ENCODE measurements at regions not wholly inside any gene's neighbourhood (a gene's known extent, or its start where the extent isn't known, plus 50 kb on each side); places are given as distances from the start of the nearest gene placed in this dataset.

DNA sequence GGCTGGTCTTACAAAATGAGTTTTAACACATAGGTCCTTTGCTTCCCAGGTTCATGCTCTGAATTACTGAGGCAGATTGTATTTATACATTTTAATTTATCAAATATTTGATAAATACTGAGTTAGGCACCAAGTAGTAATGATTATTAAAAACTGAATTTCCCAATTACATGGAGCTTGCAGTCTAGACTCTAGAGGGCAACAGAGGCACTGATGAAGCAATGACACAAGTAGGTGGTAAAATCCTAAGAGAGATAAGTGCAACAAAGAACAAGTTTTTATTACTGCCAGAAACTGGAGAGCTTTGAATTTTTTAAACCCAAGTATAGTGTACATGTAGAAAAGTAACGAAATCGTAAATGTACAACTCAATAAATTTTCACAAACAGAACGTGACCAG, 406.2 kb upstream of the RARB start:
- DNase-seq = no peak

DNA sequence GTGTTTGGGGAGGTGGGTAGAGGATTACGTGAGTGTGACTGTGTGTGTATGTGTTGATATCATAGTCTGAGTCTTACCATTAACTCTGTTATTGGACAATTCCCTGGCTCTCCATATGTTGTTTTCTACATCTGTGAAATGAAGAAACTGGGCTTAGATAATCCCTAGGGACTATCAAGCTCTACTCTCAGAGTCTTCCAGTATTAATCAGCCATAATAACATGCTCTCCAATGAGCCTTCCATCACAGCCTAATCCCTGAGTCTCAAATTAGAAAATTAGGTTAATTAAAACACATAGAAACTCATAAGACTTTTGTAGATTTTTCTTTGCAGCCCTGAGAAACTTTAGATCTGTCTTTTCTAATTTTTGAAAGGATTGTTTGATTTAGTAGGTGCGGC, 404.2 kb upstream of the RARB start:
- no peak for DNase-seq

DNA sequence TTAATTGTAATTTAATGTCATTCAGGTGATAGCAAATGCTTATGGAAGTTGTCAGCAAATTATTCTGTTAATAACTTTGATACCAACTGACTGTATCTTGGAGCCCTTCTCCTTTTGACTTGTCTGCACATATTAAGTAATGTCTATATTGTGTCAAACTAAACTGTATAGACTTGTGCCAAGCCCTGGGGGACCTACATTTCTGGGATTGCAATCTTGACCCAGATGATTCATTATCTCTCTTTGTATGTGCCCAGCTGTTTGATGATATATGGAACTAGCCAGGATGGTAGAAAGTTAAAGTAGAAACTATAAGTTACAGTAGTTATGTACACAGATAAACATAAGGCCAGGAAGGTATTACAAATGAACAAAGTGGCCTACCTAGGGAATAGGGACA, 402.8 kb upstream of the RARB start:
- no peak for DNase-seq

DNA sequence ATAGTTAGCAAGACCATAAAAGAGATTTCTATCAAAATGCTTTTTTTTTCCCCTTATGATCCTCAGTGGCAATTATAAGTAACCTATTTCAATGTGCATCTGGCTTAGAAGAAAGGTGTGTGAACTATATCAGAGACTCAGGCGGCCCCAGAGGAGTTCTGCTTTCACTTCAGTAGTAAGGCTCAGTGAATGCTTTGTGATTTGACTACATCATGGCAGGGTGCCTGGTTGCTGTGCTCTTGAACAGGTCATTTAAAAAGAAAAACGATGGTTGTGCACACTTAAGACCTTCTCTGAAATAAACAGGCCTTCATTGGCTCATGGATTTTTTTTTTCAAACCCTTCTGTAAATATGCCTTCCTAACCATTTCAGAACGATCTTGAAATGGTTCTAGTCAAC, 400.4 kb upstream of the RARB start:
- DNase-seq = no peak

DNA sequence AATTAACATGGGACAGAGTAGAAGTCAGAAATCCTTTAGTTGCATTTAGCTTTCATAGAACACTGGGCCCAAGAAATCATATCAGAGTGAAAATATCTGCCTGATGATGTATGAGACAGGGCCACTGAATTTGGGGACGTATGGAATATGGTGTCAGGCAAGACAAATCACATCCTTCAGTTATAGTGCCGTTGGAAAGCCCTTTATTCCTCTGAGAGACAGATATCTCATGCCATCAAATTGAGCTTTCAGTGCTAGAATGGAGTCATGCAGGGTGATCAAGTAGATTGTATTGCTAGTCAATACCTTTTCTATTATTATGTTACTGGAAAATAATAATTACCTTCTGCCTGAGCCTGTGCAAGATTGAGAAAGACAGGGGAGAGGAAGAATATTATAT, 398.2 kb upstream of the RARB start:
- no peak for DNase-seq

DNA sequence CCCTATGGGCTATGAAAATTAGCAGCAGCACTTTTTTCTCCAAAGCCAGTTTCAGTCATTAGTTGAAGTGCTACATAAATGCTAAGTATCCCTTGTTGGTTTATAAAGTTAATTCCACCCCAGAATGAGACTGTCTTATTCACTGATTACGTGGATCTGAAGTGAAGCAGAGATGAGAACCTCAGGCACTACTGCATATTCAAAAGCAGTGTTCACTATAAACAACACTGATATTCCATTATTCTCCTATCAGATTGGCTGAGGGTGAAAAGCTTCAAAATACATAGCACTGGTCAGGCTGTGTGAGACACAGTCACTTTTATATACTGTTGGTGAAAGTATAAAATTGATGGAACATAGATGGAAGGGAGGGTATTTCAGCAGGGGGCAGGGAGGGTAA, 395.7 kb upstream of the RARB start:
- DNase-seq = no peak

DNA sequence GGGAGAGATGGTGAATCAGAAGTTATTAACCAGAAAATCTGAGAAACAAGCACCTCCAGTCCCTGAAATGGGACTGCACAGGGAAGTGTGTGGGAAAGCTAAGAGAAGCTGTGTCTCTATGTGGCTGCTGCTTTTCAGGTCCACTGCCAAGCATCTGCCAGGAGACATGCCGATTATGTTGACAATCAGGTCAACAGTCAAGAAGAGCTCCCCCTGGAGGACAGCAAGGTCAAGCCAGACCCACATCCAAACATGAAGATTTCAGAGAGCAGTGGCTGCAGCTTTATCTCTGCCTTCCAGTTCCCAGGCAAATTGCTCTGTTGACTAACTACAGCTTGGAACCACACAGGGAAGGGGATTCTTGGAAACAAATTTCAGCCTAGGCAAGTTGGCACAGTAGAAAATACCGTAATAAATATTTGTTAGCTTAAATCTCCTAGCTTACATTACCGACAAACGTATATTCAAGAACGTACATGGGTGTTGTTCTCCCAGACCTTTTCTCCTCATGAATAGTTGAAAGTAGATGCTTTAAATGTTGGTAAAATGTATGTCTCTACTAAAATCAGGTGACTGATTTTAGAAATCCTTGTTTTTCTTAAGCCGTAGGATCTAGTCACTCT, 394.5 kb upstream of the RARB start:
- DNase-seq = no peak

DNA sequence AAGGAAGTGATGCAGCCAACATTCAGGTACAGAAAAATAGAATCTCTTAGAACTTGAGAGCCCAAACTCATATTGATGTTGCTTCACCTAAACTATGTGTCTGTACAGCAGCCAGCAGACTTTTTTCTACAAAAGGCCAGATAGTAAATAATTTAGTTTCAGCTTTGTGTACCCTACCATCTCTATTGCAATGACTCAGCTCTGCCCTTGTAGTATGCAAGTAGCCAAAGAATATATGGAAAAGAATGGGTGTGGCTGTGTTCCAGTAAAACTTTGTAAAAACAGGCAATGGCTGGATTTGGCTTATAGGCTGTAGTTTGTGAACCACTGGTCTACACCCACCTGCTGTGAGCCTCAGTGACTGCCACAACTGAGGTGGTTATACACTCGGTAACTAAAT, 392.5 kb upstream of the RARB start:
- no peak for DNase-seq

DNA sequence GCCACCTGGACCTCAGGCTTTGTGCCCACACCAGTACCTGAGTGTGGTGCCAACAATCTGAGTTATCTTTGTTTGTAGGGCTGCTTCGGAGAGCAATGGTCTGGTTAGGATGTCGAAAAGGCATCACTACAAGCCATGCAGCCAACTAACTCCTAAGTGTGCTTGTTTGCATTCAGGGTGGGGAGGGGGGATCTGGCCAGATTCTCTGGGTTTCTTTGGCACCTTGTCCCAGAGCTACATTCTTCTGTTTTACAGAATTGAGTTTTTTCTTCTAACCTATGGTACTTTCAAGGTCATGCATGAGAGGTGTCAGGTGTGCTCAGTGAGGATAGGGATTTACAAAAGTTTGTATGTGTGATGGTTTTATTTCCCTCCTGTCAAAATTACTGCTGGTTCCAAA, 391.4 kb upstream of the RARB start:
- no peak for DNase-seq

DNA sequence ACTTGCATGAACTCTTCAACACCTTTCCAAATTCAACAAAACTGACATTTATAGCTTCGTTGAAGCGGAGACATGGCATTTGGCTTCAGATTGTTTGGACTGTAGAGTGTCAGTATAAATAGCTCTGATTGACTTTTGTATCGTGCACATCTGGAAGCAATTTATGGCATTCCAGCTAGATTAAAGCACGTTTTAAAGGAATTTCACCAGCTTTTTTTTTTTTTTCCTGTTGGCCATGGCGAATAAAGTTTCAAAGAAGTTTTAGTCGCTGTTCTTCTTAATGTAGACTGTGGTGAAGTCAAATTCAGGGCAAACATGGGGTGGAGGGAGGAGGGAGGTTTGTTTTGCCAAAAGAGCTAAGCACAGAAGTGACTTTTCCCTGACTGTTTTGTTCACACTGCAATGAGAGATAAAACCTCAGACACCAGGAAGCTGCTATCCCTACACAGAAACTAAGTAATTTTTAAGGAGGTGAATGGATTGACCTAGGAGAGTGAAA, 391.0 kb upstream of the RARB start:
- DNase-seq = no peak

DNA sequence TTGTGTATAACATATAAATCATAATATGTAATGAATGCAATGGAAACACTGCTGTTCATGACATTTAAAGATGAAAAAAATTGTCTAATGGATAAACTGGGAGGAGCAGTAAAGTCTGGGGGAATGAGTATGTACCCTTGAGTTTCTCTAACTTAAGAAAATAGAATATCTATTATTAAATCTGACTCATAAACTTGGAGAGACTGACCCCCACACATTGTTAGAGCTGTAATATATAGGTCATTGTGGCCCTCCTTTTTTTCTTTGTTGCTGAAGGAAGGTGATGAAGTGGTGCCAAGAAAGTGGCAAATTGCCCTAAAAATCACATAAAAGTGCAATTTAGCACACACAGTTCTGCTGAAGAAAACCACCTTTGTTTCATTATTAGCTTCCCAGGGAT, 389.8 kb upstream of the RARB start:
- DNase-seq = no peak

DNA sequence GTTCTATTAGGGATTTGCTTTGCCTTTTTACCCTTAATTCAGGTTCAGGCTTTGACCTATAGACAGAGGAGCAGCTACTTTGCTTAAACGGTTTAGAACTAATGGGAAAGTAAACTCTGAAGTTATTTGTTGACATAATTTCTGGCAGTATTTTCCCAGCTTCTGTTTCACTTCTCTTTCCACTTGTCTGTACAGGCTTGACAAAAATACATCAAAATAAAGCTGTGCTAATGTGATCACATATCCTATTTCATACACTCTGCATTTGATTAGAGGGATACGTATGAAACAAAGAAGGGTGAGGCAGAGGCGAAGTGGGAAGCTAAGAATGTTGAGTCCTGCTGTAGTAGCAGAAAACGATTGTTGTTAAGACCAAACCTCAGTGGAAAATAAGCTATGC, 389.1 kb upstream of the RARB start:
- no peak for DNase-seq

DNA sequence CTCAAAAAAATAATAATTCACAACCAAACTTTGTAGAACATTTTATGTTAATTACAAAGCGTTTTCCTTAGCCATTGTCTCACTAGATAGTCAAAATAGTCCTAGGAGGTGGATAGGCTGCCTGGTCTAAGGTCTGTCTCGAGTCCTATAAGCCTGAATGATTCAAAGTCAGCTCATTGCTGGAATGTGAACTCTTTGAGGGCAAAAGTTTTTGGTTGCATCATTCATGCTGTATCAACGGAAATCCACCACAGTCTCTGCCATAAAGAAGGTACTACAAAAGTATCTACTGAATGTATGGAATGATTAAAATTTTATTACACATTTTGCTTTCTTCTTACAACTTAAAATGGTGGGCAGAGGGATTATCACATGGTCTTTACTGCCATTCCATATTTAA, 387.3 kb upstream of the RARB start:
- no peak for DNase-seq

DNA sequence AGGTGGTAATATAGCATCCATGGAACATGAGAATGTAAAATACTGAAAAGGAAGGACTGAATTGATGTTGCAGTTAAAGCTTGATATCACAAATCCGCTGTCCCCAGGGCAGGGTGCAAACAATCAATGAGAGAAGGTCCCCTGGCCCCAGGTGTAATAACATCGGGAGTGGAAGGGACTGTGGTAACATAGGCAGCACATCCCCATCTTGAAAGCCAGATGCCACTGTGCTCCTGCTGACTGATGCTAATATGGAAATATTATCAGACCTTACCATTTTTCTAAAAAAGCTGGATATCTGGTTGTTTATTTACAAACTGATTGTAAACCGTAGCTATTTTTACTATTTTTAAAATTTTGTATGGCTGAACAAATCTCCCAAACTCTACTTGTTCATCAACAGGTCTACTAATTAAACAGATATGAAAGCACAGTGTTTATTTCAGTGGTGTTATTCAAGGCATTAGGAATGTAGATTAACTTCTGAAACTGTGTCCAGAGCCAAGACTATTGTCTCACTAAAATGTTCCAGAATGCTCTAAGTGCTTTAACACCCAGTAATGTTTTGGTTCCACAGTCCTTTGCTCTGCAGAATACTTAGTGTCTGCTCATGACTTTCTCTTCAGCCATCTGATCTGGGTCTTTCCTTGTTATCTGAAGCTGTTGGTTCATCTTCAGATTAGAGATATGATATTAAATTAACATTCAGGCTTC, 386.0 kb upstream of the RARB start:
- no peak for DNase-seq

DNA sequence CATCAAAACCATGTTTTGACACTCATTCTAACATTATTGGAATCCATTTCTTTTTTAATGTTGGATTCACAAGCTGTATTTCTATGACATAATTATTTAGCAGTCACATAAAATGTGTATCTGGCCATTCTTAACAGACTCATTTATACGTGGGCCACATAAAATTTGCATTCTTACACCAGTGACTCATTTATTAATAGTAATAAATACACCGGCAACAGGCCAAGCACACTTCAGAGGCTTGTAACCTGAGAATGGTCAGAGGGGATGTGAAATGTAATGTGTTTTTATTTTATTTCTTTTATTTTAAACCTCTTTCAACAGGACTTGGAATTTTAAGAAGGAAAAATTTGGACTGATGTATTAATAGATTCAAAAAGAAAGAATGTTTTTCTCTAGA, 384.9 kb upstream of the RARB start:
- no peak for DNase-seq

DNA sequence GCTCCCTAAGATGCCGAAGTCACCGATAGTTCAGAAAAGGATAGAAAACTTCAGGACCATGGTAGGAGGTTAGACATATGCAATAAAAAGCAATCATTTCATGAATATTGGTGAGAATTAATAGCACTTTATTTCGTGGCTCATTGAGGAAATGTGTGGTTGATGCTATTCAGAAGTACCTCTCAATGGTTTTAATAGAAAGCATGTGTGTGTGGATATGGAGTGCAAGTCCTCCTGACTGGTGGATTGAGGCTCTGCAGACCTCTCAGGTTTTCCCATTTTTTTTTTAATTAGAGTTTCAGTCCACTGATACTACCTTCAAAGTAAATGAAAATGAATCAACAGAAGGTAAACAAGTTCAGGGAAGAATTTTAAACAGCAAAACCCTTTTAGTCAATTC, 384.3 kb upstream of the RARB start:
- no peak for DNase-seq

DNA sequence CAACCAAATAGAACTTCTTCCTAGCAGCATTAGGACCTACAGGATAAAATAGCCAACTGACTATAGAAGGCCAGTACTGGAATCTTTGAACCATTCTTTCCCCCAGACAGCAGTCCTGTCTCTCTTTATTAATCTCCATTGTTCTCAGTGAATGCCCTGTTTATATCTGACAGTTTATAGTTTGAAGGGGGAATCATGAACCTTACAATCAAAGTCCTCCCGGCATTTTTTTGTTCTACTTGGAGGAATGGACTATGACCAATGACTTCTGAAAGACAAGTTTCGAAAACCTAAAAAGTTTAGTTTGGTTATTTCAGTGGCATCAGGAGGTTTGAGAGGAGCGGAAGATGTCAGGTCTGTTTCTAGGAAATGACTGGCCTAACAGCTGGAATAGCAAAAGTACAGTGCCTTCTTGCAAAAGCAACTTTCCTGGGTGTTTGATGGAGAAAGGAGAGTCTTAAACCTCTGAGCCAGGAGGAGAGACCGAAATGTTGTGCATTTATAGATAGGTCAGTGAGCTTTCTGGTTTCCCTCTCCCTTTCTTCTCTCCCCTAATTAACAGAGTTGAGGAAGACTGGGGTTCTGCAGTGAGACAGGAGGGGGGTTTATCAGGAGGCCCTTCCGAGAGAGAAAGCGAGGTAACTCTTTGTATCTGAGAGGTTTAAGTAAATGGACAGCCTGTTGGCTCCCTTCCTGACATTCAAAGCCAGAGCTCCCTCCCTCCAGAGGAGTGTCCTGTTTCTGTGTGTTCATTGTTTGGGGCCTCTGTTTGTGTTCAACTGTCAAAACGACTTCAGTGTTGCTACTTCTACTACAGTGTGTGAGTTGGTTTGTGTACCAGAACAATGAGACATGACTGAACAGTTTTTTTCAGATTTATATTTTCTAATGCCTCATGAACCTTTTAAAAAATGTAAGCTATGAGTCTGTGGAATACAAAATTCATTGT, 383.0 kb upstream of the RARB start:
- DNase-seq = no peak

DNA sequence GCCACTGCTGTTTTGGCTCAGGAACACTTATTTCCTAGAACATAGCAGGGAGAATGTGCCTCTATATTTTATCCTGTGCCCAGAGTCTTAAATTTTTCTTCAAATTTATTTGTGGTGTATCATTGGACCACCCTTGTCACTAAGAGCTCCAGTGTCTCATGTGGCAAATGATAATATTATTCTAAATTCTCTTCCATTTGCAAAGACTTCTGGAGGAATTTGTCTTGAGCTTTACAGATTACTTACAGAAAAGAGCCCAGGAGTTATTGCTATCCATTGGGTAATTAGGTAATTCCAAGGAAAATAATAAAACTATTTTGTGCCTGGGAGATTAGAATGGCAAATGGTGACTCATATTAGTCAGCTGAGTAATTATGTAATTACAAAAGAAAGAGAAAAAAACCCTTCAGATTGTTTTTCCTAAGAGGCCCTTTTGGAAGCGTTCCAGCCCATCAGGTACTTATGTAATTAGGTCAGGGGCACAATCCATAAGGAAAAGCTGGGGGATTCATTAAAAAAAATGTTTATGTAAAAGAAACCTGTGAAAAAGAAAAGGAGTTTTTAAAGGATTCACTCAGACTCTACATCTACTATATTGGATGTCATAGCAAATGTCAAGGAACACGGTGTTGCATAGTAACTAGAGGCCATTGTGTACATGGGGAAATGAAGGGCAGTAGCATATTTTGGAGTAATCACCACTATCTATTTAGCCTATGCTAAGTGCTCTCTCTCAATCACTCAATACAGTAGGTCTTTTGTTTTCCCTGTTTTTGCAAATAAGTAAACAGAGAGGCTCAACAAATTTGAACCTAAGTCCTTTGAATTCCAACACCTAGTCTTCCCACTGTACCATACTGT, 380.9 kb upstream of the RARB start:
- DNase-seq = no peak

DNA sequence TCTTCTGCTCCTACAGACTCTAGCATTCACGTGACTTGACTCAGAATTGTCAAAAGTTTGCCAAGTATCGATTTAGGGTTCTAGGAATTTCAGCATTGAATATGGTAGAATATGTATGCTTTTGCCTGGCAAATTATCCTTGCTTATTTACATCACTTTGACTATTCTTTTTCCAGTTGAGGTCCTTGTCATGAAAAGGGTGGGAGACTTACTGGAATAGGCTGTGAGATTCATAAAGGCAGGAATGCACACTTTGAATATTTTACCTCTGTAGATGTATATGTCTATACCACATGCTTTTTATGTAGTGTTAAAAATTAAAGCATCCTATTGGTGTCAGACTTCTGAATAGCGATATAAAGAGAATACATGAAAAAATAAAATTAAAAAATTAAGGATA, 378.8 kb upstream of the RARB start:
- DNase-seq = no peak

DNA sequence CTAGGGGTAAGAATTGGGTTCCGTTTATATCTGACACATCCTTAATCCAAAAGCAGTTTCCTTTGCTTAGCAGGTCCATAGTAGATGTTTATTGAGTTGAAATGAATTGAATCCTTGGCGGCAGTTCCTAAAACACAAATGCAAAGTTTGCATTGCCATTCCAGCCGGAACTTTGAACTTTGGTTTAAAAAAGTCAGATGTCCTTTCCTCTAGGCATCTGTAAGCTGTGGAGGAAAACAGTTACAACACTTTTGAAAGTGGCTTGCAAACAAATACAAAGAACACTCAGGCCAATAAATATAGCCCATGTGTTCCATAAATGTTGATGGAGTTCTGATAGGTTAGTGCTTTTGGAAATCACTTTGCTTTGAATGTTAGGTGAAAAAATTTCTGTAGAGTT, 374.7 kb upstream of the RARB start:
- no peak for DNase-seq

DNA sequence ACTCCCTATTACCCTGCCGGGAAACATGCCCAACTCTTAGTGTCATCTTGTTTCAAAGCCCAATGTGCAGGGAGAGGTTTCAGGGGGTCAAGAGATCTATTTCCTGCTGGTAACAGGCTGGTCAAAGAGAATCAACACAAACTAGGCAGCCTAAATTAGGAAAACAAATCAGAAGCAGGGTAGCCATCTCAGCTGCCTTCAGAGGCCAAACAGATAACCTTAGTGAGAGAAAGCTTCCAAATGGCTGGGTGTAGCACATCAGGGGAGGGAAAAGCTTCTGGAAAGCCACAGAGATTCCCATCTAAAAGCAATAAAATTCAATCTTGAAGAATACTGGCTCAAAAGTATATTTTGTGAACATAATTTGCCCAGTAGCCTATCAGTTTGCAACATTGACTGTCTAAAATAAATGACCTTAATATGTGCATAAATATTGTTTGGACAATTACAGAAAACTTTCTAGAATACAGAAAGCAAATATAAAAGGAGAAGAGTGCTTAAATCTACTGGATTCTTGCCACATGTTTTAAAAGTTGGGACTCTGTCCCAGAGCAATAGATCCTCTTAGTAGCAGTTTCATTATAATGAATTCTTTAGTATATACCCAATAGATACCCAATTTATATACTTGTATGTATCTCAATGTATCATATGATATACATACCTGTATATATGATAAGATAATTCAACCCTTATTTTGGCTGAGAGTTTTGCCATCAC, 371.9 kb upstream of the RARB start:
- DNase-seq = no peak

DNA sequence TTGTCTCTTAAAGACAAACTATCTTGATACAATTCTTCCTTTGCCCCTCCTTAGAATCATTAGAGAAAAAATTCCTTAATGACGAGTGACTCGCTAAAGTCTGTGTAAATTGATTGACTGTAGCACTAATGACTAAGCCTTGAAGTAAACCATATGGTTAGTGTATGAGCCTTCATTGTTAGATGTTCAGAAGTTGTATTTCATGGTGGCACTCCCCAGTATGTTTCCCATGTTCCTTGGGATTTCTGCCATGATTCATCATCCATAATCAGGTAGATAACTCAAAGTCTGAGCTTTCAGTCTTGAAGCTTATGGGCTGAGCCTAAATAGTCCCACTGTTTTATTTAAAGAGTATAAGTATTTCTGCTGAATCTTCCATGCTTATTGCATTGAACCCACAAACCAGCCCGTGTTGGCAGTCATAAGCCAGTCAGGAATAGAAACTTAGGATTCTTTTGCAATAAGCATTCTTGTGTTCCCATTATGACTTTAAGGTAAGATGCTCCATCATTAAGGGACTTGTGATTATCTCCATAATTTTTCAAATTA, 371.2 kb upstream of the RARB start:
- DNase-seq = no peak

Data from CD4-positive, alpha-beta T cell treated with Interleukin-4 for 4 hours (primary cell).